ENCODE measurements at regions not wholly inside any gene's neighbourhood (a gene's known extent, or its start where the extent isn't known, plus 50 kb on each side); places are given as distances from the start of the nearest gene placed in this dataset.
"Not testable (repeated sequence)": the region's sequence is repeated elsewhere in the genome, so short reads cannot be mapped to it uniquely, and the experiment has no call there.

GRCh38 chr6:26743941-26744699, 84.6 kb upstream of the ZNF322 start:
- intact Hi-C loops (cut with DNase I) = no loop called here
- Histone ChIP-seq H3K4me1 (ENCODE audit: insufficient read depth) (no peaks in the 10 kb centered on the region), H3K36me3 (no peaks in the 10 kb centered on the region), H3K9me3 (peaks cover 0 to 6% of the 10 kb centered on the region in 2 donors), H3K4me3 (no peak overlapping the region), H3K27me3 (no peaks in the 10 kb centered on the region), H3K27ac (no peak overlapping the region)
- TF ChIP-seq CTCF (IDR thresholded peaks at IDR 0.05) (no peak), EP300 (IDR thresholded peaks at IDR 0.05) (no peak), POLR2A (IDR thresholded peaks at IDR 0.05) (no peak)
- no peak for DNase-seq
- WGBS, 3 donors = 2 to 3% (median 3%) methylated on average over 27 of the region's 27 CpGs

- H3K4me1 ChIP-seq (ENCODE audit: insufficient read depth); DNase-seq; H3K36me3 ChIP-seq; intact Hi-C loops (cut with DNase I); H3K9me3 ChIP-seq; H3K27ac ChIP-seq; H3K4me3 ChIP-seq; H3K27me3 ChIP-seq: not testable (repeated sequence)
- 3 to 10% (median 5%) methylated on average over 8 of the region's 8 CpGs for WGBS, 3 donors
These were observed 85.3 kb upstream of the ZNF322 start for GRCh38 chr6:26744837-26745282.

- H3K27me3 ChIP-seq; H3K36me3 ChIP-seq; H3K4me3 ChIP-seq; H3K9me3 ChIP-seq; DNase-seq; H3K4me1 ChIP-seq (ENCODE audit: insufficient read depth); intact Hi-C loops (cut with DNase I); H3K27ac ChIP-seq: not testable (repeated sequence)
- 15 to 72% (median 46%) methylated on average over 8 of the region's 8 CpGs for WGBS, 3 donors
These were observed 86.4 kb upstream of the ZNF322 start for GRCh38 chr6:26745964-26746363.

- H3K9me3 ChIP-seq; DNase-seq; H3K27me3 ChIP-seq; H3K27ac ChIP-seq; intact Hi-C loops (cut with DNase I); H3K4me1 ChIP-seq (ENCODE audit: insufficient read depth); H3K36me3 ChIP-seq; H3K4me3 ChIP-seq: not testable (repeated sequence)
- 2% methylated on average over 25 of the region's 25 CpGs; no CpG with 5 or more reads in 2 of the 3 donors for WGBS, 3 donors
These were observed 89.7 kb upstream of the ZNF322 start for GRCh38 chr6:26749126-26749758.

GRCh38 chr6:26749759-26750126, 90.2 kb upstream of the ZNF322 start:
- H3K4me1 ChIP-seq (ENCODE audit: insufficient read depth); H3K27ac ChIP-seq; H3K4me3 ChIP-seq; DNase-seq; H3K36me3 ChIP-seq; H3K27me3 ChIP-seq; intact Hi-C loops (cut with DNase I); H3K9me3 ChIP-seq: not testable (repeated sequence)
- 3% methylated on average over 9 of the region's 9 CpGs; no CpG with 5 or more reads in 2 of the 3 donors for WGBS, 3 donors

GRCh38 chr6:26754212-26754611, 94.7 kb upstream of the ZNF322 start:
- H3K4me3 ChIP-seq = no peak overlapping the region
- intact Hi-C loops (cut with DNase I) = no loop called here
- WGBS, 3 donors = 1% methylated on average over 15 of the region's 15 CpGs; no CpG with 5 or more reads in 2 of the 3 donors

GRCh38 chr6:26754801-26755200, 95.3 kb upstream of the ZNF322 start:
- DNase-seq; intact Hi-C loops (cut with DNase I): not testable (repeated sequence)
- 1% methylated on average over 20 of the region's 20 CpGs; no CpG with 5 or more reads in 2 of the 3 donors for WGBS, 3 donors

More at GRCh38 chr6:26754212-26754611, 94.7 kb upstream of the ZNF322 start:
- no peaks in the 10 kb centered on the region for H3K36me3 ChIP-seq
- no peak for DNase-seq
- TF ChIP-seq EP300 (IDR thresholded peaks at IDR 0.05) (no peak), POLR2A (IDR thresholded peaks at IDR 0.05) (no peak), CTCF (IDR thresholded peaks at IDR 0.05) (no peak)
- H3K27ac ChIP-seq = no peak overlapping the region
- H3K27me3 ChIP-seq = no peaks in the 10 kb centered on the region
- H3K4me1 ChIP-seq (ENCODE audit: insufficient read depth) = no peaks in the 10 kb centered on the region
- peaks cover 0 to 3% of the 10 kb centered on the region in 2 donors for H3K9me3 ChIP-seq

GRCh38 chr6:26756067-26756805, 96.7 kb upstream of the ZNF322 start:
- H3K9me3 ChIP-seq; H3K4me1 ChIP-seq (ENCODE audit: insufficient read depth); H3K36me3 ChIP-seq; intact Hi-C loops (cut with DNase I); DNase-seq; H3K27me3 ChIP-seq; H3K4me3 ChIP-seq; H3K27ac ChIP-seq: not testable (repeated sequence)
- 3% methylated on average over 29 of the region's 29 CpGs; no CpG with 5 or more reads in 2 of the 3 donors for WGBS, 3 donors

More at GRCh38 chr6:26754801-26755200, 95.3 kb upstream of the ZNF322 start:
- not testable (repeated sequence) for H3K9me3 ChIP-seq; H3K4me1 ChIP-seq (ENCODE audit: insufficient read depth); H3K36me3 ChIP-seq; H3K27me3 ChIP-seq; H3K27ac ChIP-seq; H3K4me3 ChIP-seq

GRCh38 chr6:26766203-26766902, 106.8 kb upstream of the ZNF322 start:
- DNase-seq; H3K4me1 ChIP-seq (ENCODE audit: insufficient read depth); H3K27me3 ChIP-seq; H3K27ac ChIP-seq; H3K9me3 ChIP-seq; H3K4me3 ChIP-seq; H3K36me3 ChIP-seq; intact Hi-C loops (cut with DNase I): not testable (repeated sequence)
- no CpG with 5 or more reads among the region's 36 CpGs for WGBS, 3 donors

All from ovary (tissue), 7 donors.